ENCODE measurements at regions not wholly inside any gene's neighbourhood (a gene's known extent, or its start where the extent isn't known, plus 50 kb on each side); places are given as distances from the start of the nearest gene placed in this dataset.

GRCh38 chrX:16487620-16488385 is 162.2 kb upstream of the S100G start:
- Mint-ChIP-seq H3K36me3 (ENCODE audit: insufficient read depth) (no peaks in the 10 kb centered on the region), H3K27ac (ENCODE audit: low read depth) (no peak overlapping the region), H3K27me3 (peaks cover 10% of the 10 kb centered on the region), H3K9me3 (no peaks in the 10 kb centered on the region), H3K4me1 (no peaks in the 10 kb centered on the region), H3K4me3 (no peak overlapping the region)
- DNase-seq (ENCODE audit: low spot score in 2 of 2): no peak
- no peak for ATAC-seq (replicated peaks; ENCODE audit: extremely low read depth, poor library complexity, severe bottlenecking)

- Mint-ChIP-seq H3K27me3 (peaks cover 1% of the 10 kb centered on the region), H3K9me3 (no peaks in the 10 kb centered on the region), H3K4me3 (no peak overlapping the region), H3K36me3 (ENCODE audit: insufficient read depth) (no peaks in the 10 kb centered on the region), H3K4me1 (no peaks in the 10 kb centered on the region), H3K27ac (ENCODE audit: low read depth) (no peak overlapping the region)
- no peak for DNase-seq (ENCODE audit: low spot score in 2 of 2)
- ATAC-seq (replicated peaks; ENCODE audit: extremely low read depth, poor library complexity, severe bottlenecking): no peak
These were observed 161.0 kb upstream of the S100G start for GRCh38 chrX:16488959-16489358.

GRCh38 chrX:16491461-16491860 is 158.5 kb upstream of the S100G start:
- Mint-ChIP-seq H3K27me3 (no peaks in the 10 kb centered on the region), H3K36me3 (ENCODE audit: insufficient read depth) (no peaks in the 10 kb centered on the region), H3K27ac (ENCODE audit: low read depth) (no peak overlapping the region), H3K4me1 (no peaks in the 10 kb centered on the region), H3K9me3 (no peaks in the 10 kb centered on the region), H3K4me3 (no peak overlapping the region)
- DNase-seq (ENCODE audit: low spot score in 2 of 2) (no peak), ATAC-seq (replicated peaks; ENCODE audit: extremely low read depth, poor library complexity, severe bottlenecking) (no peak)

GRCh38 chrX:16496175-16496574 is 153.8 kb upstream of the S100G start:
- no peak overlapping the region for H3K27ac Mint-ChIP-seq (ENCODE audit: low read depth)
- ATAC-seq (replicated peaks; ENCODE audit: extremely low read depth, poor library complexity, severe bottlenecking) (no peak), DNase-seq (ENCODE audit: low spot score in 2 of 2) (no peak)
- H3K27me3 Mint-ChIP-seq: no peaks in the 10 kb centered on the region
- no peaks in the 10 kb centered on the region for H3K36me3 Mint-ChIP-seq (ENCODE audit: insufficient read depth)
- no peaks in the 10 kb centered on the region for H3K4me1 Mint-ChIP-seq
- no peaks in the 10 kb centered on the region for H3K9me3 Mint-ChIP-seq
- no peak overlapping the region for H3K4me3 Mint-ChIP-seq

- Mint-ChIP-seq H3K4me1 (no peaks in the 10 kb centered on the region), H3K36me3 (ENCODE audit: insufficient read depth) (no peaks in the 10 kb centered on the region), H3K4me3 (no peak overlapping the region), H3K27ac (ENCODE audit: low read depth) (no peak overlapping the region), H3K9me3 (no peaks in the 10 kb centered on the region), H3K27me3 (no peaks in the 10 kb centered on the region)
- DNase-seq (ENCODE audit: low spot score in 2 of 2) (no peak), ATAC-seq (replicated peaks; ENCODE audit: extremely low read depth, poor library complexity, severe bottlenecking) (no peak)
These were observed 137.9 kb upstream of the S100G start for GRCh38 chrX:16511796-16512776.

GRCh38 chrX:16516232-16516876 is 133.6 kb upstream of the S100G start:
- DNase-seq (ENCODE audit: low spot score in 2 of 2): no peak
- Mint-ChIP-seq H3K36me3 (ENCODE audit: insufficient read depth) (no peaks in the 10 kb centered on the region), H3K4me3 (no peak overlapping the region), H3K27me3 (peaks cover 10% of the 10 kb centered on the region), H3K4me1 (no peaks in the 10 kb centered on the region), H3K27ac (ENCODE audit: low read depth) (no peak overlapping the region), H3K9me3 (no peaks in the 10 kb centered on the region)
- no peak for ATAC-seq (replicated peaks; ENCODE audit: extremely low read depth, poor library complexity, severe bottlenecking)

- Mint-ChIP-seq H3K36me3 (ENCODE audit: insufficient read depth) (no peaks in the 10 kb centered on the region), H3K9me3 (no peaks in the 10 kb centered on the region), H3K27ac (ENCODE audit: low read depth) (no peak overlapping the region), H3K4me3 (no peak overlapping the region), H3K27me3 (peaks cover 10% of the 10 kb centered on the region), H3K4me1 (no peaks in the 10 kb centered on the region)
- DNase-seq (ENCODE audit: low spot score in 2 of 2) (no peak), ATAC-seq (replicated peaks; ENCODE audit: extremely low read depth, poor library complexity, severe bottlenecking) (no peak)
These were observed 132.8 kb upstream of the S100G start for GRCh38 chrX:16517039-16517605.

GRCh38 chrX:16518131-16518530 is 131.8 kb upstream of the S100G start:
- Mint-ChIP-seq H3K4me1 (no peaks in the 10 kb centered on the region), H3K27me3 (peaks cover 10% of the 10 kb centered on the region), H3K36me3 (ENCODE audit: insufficient read depth) (no peaks in the 10 kb centered on the region), H3K4me3 (no peak overlapping the region), H3K9me3 (no peaks in the 10 kb centered on the region), H3K27ac (ENCODE audit: low read depth) (no peak overlapping the region)
- DNase-seq (ENCODE audit: low spot score in 2 of 2) (no peak), ATAC-seq (replicated peaks; ENCODE audit: extremely low read depth, poor library complexity, severe bottlenecking) (no peak)

GRCh38 chrX:16524316-16524715 is 125.6 kb upstream of the S100G start:
- Mint-ChIP-seq H3K27me3 (peaks cover 10% of the 10 kb centered on the region), H3K4me3 (no peak overlapping the region), H3K4me1 (peaks cover 11% of the 10 kb centered on the region), H3K27ac (ENCODE audit: low read depth) (no peak overlapping the region), H3K9me3 (no peaks in the 10 kb centered on the region), H3K36me3 (ENCODE audit: insufficient read depth) (peaks cover 1% of the 10 kb centered on the region)
- DNase-seq (ENCODE audit: low spot score in 2 of 2): no peak
- ATAC-seq (replicated peaks; ENCODE audit: extremely low read depth, poor library complexity, severe bottlenecking): no peak

GRCh38 chrX:16526003-16526402 is 124.0 kb upstream of the S100G start:
- no peak overlapping the region for H3K4me3 Mint-ChIP-seq
- H3K27me3 Mint-ChIP-seq: no peaks in the 10 kb centered on the region
- ATAC-seq (replicated peaks; ENCODE audit: extremely low read depth, poor library complexity, severe bottlenecking) (no peak), DNase-seq (ENCODE audit: low spot score in 2 of 2) (no peak)
- peaks cover 1% of the 10 kb centered on the region for H3K36me3 Mint-ChIP-seq (ENCODE audit: insufficient read depth)
- H3K9me3 Mint-ChIP-seq: no peaks in the 10 kb centered on the region
- H3K27ac Mint-ChIP-seq (ENCODE audit: low read depth): no peak overlapping the region
- peaks cover 11% of the 10 kb centered on the region for H3K4me1 Mint-ChIP-seq

- Mint-ChIP-seq H3K4me1 (peaks cover 11% of the 10 kb centered on the region), H3K4me3 (no peak overlapping the region), H3K27ac (ENCODE audit: low read depth) (no peak overlapping the region), H3K36me3 (ENCODE audit: insufficient read depth) (peaks cover 1% of the 10 kb centered on the region), H3K27me3 (no peaks in the 10 kb centered on the region), H3K9me3 (no peaks in the 10 kb centered on the region)
- ATAC-seq (replicated peaks; ENCODE audit: extremely low read depth, poor library complexity, severe bottlenecking) (peak; percentile 68), DNase-seq (ENCODE audit: low spot score in 2 of 2) (peak in 1 of 2 donors; percentile 8)
These were observed 121.3 kb upstream of the S100G start for GRCh38 chrX:16528620-16529019.

Data from central memory CD8-positive, alpha-beta T cell (primary cell).